ENCODE measurements at regions not wholly inside any gene's neighbourhood (a gene's known extent, or its start where the extent isn't known, plus 50 kb on each side); places are given as distances from the start of the nearest gene placed in this dataset.

GRCh38 chr18:72107647-72108383, 436.3 kb downstream of the CBLN2 start:
- H3K4me2 ChIP-seq (ENCODE audit: control insufficient read depth, extremely low read depth, insufficient read depth, low read depth, low read length): no peak overlapping the region

GRCh38 chr18:72104851-72105250, 439.3 kb downstream of the CBLN2 start:
- no peak for TF ChIP-seq CTCF (optimal IDR thresholded peaks at IDR 0.05 in 1 of 3, IDR thresholded peaks at IDR 0.05 in 1 of 3, conservative IDR thresholded peaks at IDR 0.05 in 1 of 3; ENCODE audit: extremely low read depth in 1 of 3, insufficient read depth in 2 of 3, low read length in 3 of 3)
- TF ChIP-seq EZH2 (IDR thresholded peaks at IDR 0.05; ENCODE audit: low read length): no peak
- H3K4me3 ChIP-seq (ENCODE audit: control insufficient read depth in 2 of 3, extremely low read depth in 1 of 3, insufficient read depth in 2 of 3, low read depth in 1 of 3, low read length in 3 of 3): no peak overlapping the region
- no peaks in the 10 kb centered on the region for H3K36me3 ChIP-seq (ENCODE audit: control insufficient read depth in 2 of 2, extremely low read depth in 1 of 2, insufficient read depth in 2 of 2, low read length in 2 of 2)
- FAIRE-seq (no peak), DNase-seq (ENCODE audit: low read depth, low spot score) (no peak)
- H4K20me1 ChIP-seq (ENCODE audit: control insufficient read depth, extremely low read depth, insufficient read depth, low read length): no peaks in the 10 kb centered on the region
- no peak overlapping the region for H3K27ac ChIP-seq (ENCODE audit: control insufficient read depth, insufficient read depth, low read length)
- H3K9ac ChIP-seq (ENCODE audit: control insufficient read depth, extremely low read depth, insufficient read depth, low read length): no peak overlapping the region
- H3K9me3 ChIP-seq (ENCODE audit: control insufficient read depth, low read depth, low read length): no peaks in the 10 kb centered on the region
- H3K27me3 ChIP-seq (ENCODE audit: control insufficient read depth, extremely low read depth, insufficient read depth, low read length): no peaks in the 10 kb centered on the region
- H3K79me2 ChIP-seq (ENCODE audit: control insufficient read depth, insufficient read depth, low read length): no peaks in the 10 kb centered on the region
- no peaks in the 10 kb centered on the region for H3K9me1 ChIP-seq (ENCODE audit: control insufficient read depth, extremely low read depth, insufficient read depth, low read length)
- no peak overlapping the region for H2AFZ ChIP-seq (ENCODE audit: control insufficient read depth, low read length)
- H3K4me2 ChIP-seq (ENCODE audit: control insufficient read depth, extremely low read depth, insufficient read depth, low read depth, low read length): no peak overlapping the region
- dilution Hi-C loops (cut with MboI; ENCODE audit: extremely low pct_ligation_motif_present, low sequenced_read_pairs): no loop called here
- H3K4me1 ChIP-seq (ENCODE audit: control insufficient read depth, extremely low read depth, insufficient read depth, low read length): no peaks in the 10 kb centered on the region

More at GRCh38 chr18:72107647-72108383, 436.3 kb downstream of the CBLN2 start:
- no peaks in the 10 kb centered on the region for H3K27me3 ChIP-seq (ENCODE audit: control insufficient read depth, extremely low read depth, insufficient read depth, low read length)
- no peak overlapping the region for H3K9ac ChIP-seq (ENCODE audit: control insufficient read depth, extremely low read depth, insufficient read depth, low read length)
- H3K4me1 ChIP-seq (ENCODE audit: control insufficient read depth, extremely low read depth, insufficient read depth, low read length): no peaks in the 10 kb centered on the region
- no peaks in the 10 kb centered on the region for H4K20me1 ChIP-seq (ENCODE audit: control insufficient read depth, extremely low read depth, insufficient read depth, low read length)
- H3K4me3 ChIP-seq (ENCODE audit: control insufficient read depth in 2 of 3, extremely low read depth in 1 of 3, insufficient read depth in 2 of 3, low read depth in 1 of 3, low read length in 3 of 3): no peak overlapping the region
- no peaks in the 10 kb centered on the region for H3K36me3 ChIP-seq (ENCODE audit: control insufficient read depth in 2 of 2, extremely low read depth in 1 of 2, insufficient read depth in 2 of 2, low read length in 2 of 2)
- dilution Hi-C loops (cut with MboI; ENCODE audit: extremely low pct_ligation_motif_present, low sequenced_read_pairs): no loop called here
- H3K27ac ChIP-seq (ENCODE audit: control insufficient read depth, insufficient read depth, low read length): no peak overlapping the region
- TF ChIP-seq EZH2 (IDR thresholded peaks at IDR 0.05; ENCODE audit: low read length) (no peak), CTCF (optimal IDR thresholded peaks at IDR 0.05 in 1 of 3, IDR thresholded peaks at IDR 0.05 in 1 of 3, conservative IDR thresholded peaks at IDR 0.05 in 1 of 3; ENCODE audit: extremely low read depth in 1 of 3, insufficient read depth in 2 of 3, low read length in 3 of 3) (no peak)
- no peak overlapping the region for H2AFZ ChIP-seq (ENCODE audit: control insufficient read depth, low read length)
- FAIRE-seq (no peak), DNase-seq (ENCODE audit: low read depth, low spot score) (no peak)
- peaks cover 2% of the 10 kb centered on the region for H3K9me3 ChIP-seq (ENCODE audit: control insufficient read depth, low read depth, low read length)
- no peaks in the 10 kb centered on the region for H3K79me2 ChIP-seq (ENCODE audit: control insufficient read depth, insufficient read depth, low read length)
- no peaks in the 10 kb centered on the region for H3K9me1 ChIP-seq (ENCODE audit: control insufficient read depth, extremely low read depth, insufficient read depth, low read length)
